ENCODE measurements at regions not wholly inside any gene's neighbourhood (a gene's known extent, or its start where the extent isn't known, plus 50 kb on each side); places are given as distances from the start of the nearest gene placed in this dataset.

DNA sequence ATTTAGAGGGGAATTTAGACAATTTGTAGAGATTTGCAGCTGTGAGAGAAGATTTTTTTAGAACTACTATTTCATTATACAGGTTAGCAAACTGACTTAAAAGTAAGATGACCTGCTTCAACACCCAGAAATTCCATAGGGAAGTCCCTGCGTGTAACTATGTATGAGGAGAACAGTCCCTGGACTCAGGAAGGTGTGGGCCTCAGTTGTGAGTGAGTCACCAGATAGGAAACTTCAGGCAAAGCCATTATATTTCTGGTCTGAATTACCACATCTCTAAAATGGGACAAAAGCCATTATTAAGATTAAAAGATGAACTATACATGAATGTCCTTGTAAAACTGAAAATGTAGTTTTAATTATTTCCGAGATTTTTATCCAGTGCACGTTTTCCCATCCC is 488.3 kb upstream of the GOLIM4 start:
- peaks cover 37% of the 10 kb centered on the region for H3K27me3 ChIP-seq (ENCODE audit: insufficient read depth, low read length)
- H3K4me1 ChIP-seq (ENCODE audit: control insufficient read depth in 1 of 2, insufficient read depth in 2 of 2, low read length in 2 of 2): no peaks in the 10 kb centered on the region
- H2AFZ ChIP-seq (ENCODE audit: low read depth, low read length, poor library complexity, severe bottlenecking): no peak overlapping the region
- no peak overlapping the region for H3K4me2 ChIP-seq (ENCODE audit: low read length)
- intact Hi-C loops (cut with micrococcal nuclease): no loop called here
- no peak for ATAC-seq
- no peaks in the 10 kb centered on the region for H3K9me3 ChIP-seq (ENCODE audit: control insufficient read depth in 1 of 2, insufficient read depth in 1 of 2, low read depth in 1 of 2, low read length in 2 of 2)
- ChIA-PET RAD21 (ENCODE audit: low non-redundant PET in 1 of 2, low total read pairs in 2 of 2, uncharacterized antibody in 2 of 2, unreplicated experiment in 2 of 2) (no interaction called here), CTCF (no interaction called here), POLR2A (no interaction called here)
- no peak overlapping the region for H3K27ac ChIP-seq (ENCODE audit: low read depth, low read length)
- H3K79me2 ChIP-seq (ENCODE audit: insufficient read depth, low read length): no peaks in the 10 kb centered on the region
- 0 out of 2 replicates have a peak, but pooled peaks cover 3% of the 10 kb centered on the region for H4K20me1 ChIP-seq (ENCODE audit: insufficient read depth)
- no TSS peak for BruUV-seq (replicated peaks)
- no peaks in the 10 kb centered on the region for H3K36me3 ChIP-seq (ENCODE audit: control insufficient read depth in 1 of 2, insufficient read depth in 2 of 2, low read length in 2 of 2)
- no peaks in the 10 kb centered on the region for H3K9me2 ChIP-seq (ENCODE audit: insufficient read depth)
- no peak for TF ChIP-seq RAD21 (IDR thresholded peaks at IDR 0.05; ENCODE audit: low read depth)
- no peak for TF ChIP-seq POLR2A (IDR thresholded peaks at IDR 0.05; ENCODE audit: borderline replicate concordance, extremely low read depth, insufficient read depth, insufficient read length)
- no peak for TF ChIP-seq EZH2phosphoT487 (IDR thresholded peaks at IDR 0.05; ENCODE audit: borderline replicate concordance)
- TF ChIP-seq SRF (IDR thresholded peaks at IDR 0.05; ENCODE audit: low read depth): no peak
- no peak for TF ChIP-seq CEBPB (IDR thresholded peaks at IDR 0.05; ENCODE audit: low read depth)
- TF ChIP-seq ZNF274 (IDR thresholded peaks at IDR 0.05; ENCODE audit: low read depth, low read length): no peak
- TF ChIP-seq YY1 (IDR thresholded peaks at IDR 0.05; ENCODE audit: extremely low read depth, insufficient replicate concordance, low read depth, low read length): no peak
- no peak for TF ChIP-seq EGR1 (IDR thresholded peaks at IDR 0.05; ENCODE audit: low read depth)
- TF ChIP-seq, protein P1, sequence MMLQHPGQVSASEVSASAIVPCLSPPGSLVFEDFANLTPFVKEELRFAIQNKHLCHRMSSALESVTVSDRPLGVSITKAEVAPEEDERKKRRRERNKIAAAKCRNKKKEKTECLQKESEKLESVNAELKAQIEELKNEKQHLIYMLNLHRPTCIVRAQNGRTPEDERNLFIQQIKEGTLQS (IDR thresholded peaks at IDR 0.05): no peak
- DNase-seq (ENCODE audit: low read depth, low spot score): no peak
- H3K9ac ChIP-seq (ENCODE audit: low read length): no peak overlapping the region
- no peak overlapping the region for H3K4me3 ChIP-seq (replicated peaks in 1 of 2; ENCODE audit: low read depth in 1 of 2, low read length in 2 of 2)

DNA sequence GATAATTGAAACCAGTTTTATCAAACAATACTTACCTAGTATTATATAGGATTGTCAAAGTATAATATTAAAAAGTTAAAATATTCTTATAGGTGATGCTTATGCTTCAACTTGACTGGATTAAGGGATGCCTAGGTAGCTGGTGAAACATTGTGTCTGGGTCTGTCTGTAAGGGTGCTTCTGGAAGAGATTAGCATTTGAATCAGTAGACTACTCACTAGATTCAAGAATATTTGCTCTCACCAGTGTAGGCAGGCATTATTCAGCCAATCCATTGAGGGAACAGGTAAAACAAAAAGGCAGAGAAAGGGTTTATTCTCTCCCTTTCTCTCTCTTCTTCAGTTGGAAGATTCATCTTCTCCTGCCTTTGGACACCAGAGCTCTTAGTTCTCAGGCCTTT is 486.8 kb upstream of the GOLIM4 start:
- intact Hi-C loops (cut with micrococcal nuclease): no loop called here
- Histone ChIP-seq H3K79me2 (ENCODE audit: insufficient read depth, low read length) (no peaks in the 10 kb centered on the region), H3K9ac (ENCODE audit: low read length) (no peak overlapping the region), H4K20me1 (ENCODE audit: insufficient read depth) (0 out of 2 replicates have a peak, but pooled peaks cover 3% of the 10 kb centered on the region), H3K36me3 (ENCODE audit: control insufficient read depth in 1 of 2, insufficient read depth in 2 of 2, low read length in 2 of 2) (no peaks in the 10 kb centered on the region), H3K27ac (ENCODE audit: low read depth, low read length) (no peak overlapping the region), H3K4me2 (ENCODE audit: low read length) (no peak overlapping the region), H3K9me3 (ENCODE audit: control insufficient read depth in 1 of 2, insufficient read depth in 1 of 2, low read depth in 1 of 2, low read length in 2 of 2) (no peaks in the 10 kb centered on the region), H3K4me1 (ENCODE audit: control insufficient read depth in 1 of 2, insufficient read depth in 2 of 2, low read length in 2 of 2) (no peaks in the 10 kb centered on the region), H3K9me2 (ENCODE audit: insufficient read depth) (no peaks in the 10 kb centered on the region), H3K27me3 (ENCODE audit: insufficient read depth, low read length) (peaks cover 27% of the 10 kb centered on the region), H3K4me3 (replicated peaks in 1 of 2; ENCODE audit: low read depth in 1 of 2, low read length in 2 of 2) (no peak overlapping the region), H2AFZ (ENCODE audit: low read depth, low read length, poor library complexity, severe bottlenecking) (no peak overlapping the region)
- TF ChIP-seq POLR2A (IDR thresholded peaks at IDR 0.05; ENCODE audit: borderline replicate concordance, extremely low read depth, insufficient read depth, insufficient read length) (no peak), TCF7L2 (IDR thresholded peaks at IDR 0.05; ENCODE audit: borderline replicate concordance, extremely low read depth, insufficient read depth, insufficient read length) (no peak), POLR2AphosphoS5 (IDR thresholded peaks at IDR 0.05; ENCODE audit: low read depth, low read length) (no peak), CEBPB (IDR thresholded peaks at IDR 0.05; ENCODE audit: low read depth) (no peak), YY1 (IDR thresholded peaks at IDR 0.05; ENCODE audit: extremely low read depth, insufficient replicate concordance, low read depth, low read length) (no peak), RAD21 (IDR thresholded peaks at IDR 0.05; ENCODE audit: low read depth) (no peak), EGR1 (IDR thresholded peaks at IDR 0.05; ENCODE audit: low read depth) (no peak), SRF (IDR thresholded peaks at IDR 0.05; ENCODE audit: low read depth) (no peak)
- TF ChIP-seq, protein P2, sequence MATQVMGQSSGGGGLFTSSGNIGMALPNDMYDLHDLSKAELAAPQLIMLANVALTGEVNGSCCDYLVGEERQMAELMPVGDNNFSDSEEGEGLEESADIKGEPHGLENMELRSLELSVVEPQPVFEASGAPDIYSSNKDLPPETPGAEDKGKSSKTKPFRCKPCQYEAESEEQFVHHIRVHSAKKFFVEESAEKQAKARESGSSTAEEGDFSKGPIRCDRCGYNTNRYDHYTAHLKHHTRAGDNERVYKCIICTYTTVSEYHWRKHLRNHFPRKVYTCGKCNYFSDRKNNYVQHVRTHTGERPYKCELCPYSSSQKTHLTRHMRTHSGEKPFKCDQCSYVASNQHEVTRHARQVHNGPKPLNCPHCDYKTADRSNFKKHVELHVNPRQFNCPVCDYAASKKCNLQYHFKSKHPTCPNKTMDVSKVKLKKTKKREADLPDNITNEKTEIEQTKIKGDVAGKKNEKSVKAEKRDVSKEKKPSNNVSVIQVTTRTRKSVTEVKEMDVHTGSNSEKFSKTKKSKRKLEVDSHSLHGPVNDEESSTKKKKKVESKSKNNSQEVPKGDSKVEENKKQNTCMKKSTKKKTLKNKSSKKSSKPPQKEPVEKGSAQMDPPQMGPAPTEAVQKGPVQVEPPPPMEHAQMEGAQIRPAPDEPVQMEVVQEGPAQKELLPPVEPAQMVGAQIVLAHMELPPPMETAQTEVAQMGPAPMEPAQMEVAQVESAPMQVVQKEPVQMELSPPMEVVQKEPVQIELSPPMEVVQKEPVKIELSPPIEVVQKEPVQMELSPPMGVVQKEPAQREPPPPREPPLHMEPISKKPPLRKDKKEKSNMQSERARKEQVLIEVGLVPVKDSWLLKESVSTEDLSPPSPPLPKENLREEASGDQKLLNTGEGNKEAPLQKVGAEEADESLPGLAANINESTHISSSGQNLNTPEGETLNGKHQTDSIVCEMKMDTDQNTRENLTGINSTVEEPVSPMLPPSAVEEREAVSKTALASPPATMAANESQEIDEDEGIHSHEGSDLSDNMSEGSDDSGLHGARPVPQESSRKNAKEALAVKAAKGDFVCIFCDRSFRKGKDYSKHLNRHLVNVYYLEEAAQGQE (IDR thresholded peaks at IDR 0.05; ENCODE audit: low read depth): no peak
- TF ChIP-seq, protein P1 (IDR thresholded peaks at IDR 0.05): no peak
- DNase-seq (ENCODE audit: low read depth, low spot score) (no peak), ATAC-seq (no peak)
- ChIA-PET POLR2A (no interaction called here), CTCF (no interaction called here), RAD21 (ENCODE audit: low non-redundant PET in 1 of 2, low total read pairs in 2 of 2, uncharacterized antibody in 2 of 2, unreplicated experiment in 2 of 2) (no interaction called here)
- BruUV-seq (replicated peaks): no TSS peak
